CD1c-positive myeloid dendritic cell (primary cell): ENCODE measurements at regions not wholly inside any gene's neighbourhood (a gene's known extent, or its start where the extent isn't known, plus 50 kb on each side); places are given as distances from the start of the nearest gene placed in this dataset.
"Not testable (repeated sequence)": the region's sequence is repeated elsewhere in the genome, so short reads cannot be mapped to it uniquely, and the experiment has no call there.

Experiments used
- DNase-seq: peaks from one replicate; pipeline ENCODE4 v3.0.0-alpha.2; 2016; ENCODE audit errors: extremely low spot score

DNA sequence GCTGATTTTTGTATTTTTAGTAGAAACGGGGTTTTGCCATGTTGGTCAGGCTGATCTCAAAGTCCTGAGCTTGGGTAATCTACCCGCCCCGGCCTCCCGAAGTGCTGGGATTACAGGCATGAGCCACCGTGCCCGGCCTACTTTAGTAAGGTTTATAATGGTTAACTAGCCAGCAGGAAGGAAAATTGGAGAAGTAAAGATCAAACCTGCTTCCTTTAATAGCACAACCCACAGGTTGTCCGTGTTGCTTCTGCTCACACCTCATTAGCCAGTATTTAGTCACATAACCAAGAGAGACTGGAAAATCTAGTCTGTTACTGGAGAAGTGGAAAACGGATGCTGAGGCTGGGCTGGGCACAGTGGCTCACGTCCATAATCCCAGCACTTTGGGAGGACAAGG, 51.9 kb upstream of the TBL1XR1 start:
- DNase-seq, result peak; percentile 12

GRCh38 chr3:177250151-177250550, 52.9 kb upstream of the TBL1XR1 start:
- no peak for DNase-seq

GRCh38 chr3:177251755-177252154, 54.5 kb upstream of the TBL1XR1 start:
- peak; percentile 70 for DNase-seq

GRCh38 chr3:177257006-177257405, 59.7 kb upstream of the TBL1XR1 start:
- DNase-seq, result no peak

DNA sequence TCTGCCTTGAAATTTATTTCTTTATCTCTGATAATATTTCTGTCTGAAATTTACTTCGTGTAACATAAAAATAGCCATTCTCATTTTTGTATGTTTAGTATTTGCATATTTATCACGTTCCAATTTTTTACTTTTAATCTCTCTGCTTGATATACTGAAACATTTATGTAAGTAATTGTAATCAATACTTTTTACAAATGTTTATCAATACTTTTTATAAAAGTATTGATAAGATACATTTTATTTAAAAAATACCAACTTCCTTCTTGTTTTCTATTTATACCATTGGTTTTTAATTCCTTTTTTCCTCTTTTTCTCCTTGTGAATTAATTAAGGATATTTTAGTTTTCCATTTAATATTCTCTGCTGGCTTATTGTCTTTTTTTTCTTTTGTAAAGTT, 60.3 kb upstream of the TBL1XR1 start:
- DNase-seq, result no peak

- no peak for DNase-seq
Measured at GRCh38 chr3:177262396-177262795, 65.1 kb upstream of the TBL1XR1 start.

DNA sequence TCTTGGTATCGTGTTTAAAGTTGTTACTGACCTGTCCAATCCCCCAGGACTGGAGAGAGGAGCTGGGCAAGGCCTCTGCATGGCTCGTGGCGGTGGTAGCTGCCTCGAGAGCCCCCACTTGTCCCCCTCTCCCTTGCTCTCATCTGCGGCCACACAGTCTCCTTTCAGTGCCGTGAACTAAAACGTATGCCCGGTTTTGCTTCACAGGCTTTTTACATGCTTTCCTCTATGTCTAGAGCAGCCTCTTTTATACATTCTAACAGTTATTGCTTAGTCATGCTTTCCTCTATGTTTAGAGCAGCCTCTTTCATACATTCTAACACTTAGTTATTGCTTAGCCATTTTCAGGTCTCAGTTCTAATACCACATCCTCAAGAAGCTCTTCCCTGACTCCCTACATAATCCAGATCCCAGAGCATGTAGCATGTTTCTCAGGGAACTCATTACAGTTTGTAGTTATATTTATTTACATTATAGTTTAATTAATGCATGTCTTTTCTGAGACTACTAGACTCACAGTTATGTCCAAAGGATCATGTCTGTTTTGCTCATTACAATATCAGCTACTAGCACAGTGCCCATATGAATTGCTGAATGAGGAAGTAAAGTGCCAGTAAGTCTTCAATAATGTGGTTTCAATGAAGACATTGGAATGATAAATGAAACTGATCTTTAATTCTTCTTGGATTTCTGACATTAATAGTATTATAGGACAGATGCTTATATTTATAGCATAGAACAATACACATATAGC, 66.5 kb upstream of the TBL1XR1 start:
- DNase-seq, result no peak

- not testable (repeated sequence) for DNase-seq
Measured at GRCh38 chr3:177271811-177272501, 74.7 kb upstream of the TBL1XR1 start.

GRCh38 chr3:177278016-177278415, 80.7 kb upstream of the TBL1XR1 start:
- DNase-seq, result no peak

DNA sequence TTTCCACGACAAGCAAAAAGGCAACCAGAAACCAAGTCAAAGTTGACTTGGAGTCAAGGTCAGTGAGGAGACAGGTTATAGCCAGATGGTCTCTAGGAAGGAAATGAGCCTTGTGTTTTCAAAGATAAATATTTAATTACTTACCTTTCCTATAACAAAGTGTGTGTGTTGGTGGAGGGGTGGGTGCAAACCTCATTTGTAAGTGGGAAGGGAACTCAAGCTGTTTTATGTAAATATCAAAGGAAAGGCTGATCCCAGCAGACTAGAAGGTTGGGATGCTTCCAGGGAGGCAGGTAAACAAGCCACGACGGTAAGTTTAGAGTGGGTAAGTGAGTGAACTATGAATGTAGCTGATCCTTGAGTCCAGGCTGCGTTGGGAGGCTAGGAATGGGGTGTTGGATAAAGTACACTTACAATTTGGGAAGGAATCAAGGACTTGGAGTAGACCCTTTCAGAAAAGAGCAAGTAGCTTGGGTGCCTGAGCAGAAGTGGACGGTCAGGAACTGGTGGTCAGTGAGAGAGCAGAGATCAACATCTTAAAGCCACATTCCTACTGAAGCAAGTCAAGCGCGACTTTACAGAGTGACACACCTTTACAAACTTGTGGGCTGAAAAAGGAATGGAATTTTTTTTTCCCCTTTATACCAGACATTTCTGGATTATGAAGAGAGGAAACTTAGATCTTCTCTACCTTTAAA, 82.0 kb upstream of the TBL1XR1 start:
- DNase-seq, result no peak

GRCh38 chr3:177281292-177282118, 84.2 kb upstream of the TBL1XR1 start:
- DNase-seq, result peak; percentile 35

GRCh38 chr3:177282119-177282655, 84.9 kb upstream of the TBL1XR1 start:
- no peak for DNase-seq

- DNase-seq, result no peak
Measured at GRCh38 chr3:177283983-177284382, 86.7 kb upstream of the TBL1XR1 start.

GRCh38 chr3:177284383-177284881, 87.2 kb upstream of the TBL1XR1 start:
- DNase-seq, result peak; percentile 59

DNA sequence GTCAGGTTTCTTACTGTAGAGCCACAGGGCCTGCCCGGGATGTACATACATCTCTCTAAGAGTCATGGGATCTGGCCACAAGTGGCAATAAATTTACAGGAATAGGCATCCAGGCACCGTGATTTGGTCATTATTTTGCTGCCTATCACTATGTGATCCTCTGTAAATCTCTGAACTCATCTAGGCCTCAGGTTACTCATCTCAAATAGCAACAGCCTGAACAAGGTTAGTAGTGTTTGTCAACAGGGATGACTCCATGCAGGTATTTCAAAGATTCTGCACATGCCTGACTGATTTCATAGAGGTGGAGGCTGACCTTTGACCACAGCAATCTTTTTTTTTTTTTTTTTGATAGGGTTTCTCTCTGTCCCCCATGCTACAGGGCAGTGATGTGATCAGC, 88.8 kb upstream of the TBL1XR1 start:
- DNase-seq, result no peak

DNA sequence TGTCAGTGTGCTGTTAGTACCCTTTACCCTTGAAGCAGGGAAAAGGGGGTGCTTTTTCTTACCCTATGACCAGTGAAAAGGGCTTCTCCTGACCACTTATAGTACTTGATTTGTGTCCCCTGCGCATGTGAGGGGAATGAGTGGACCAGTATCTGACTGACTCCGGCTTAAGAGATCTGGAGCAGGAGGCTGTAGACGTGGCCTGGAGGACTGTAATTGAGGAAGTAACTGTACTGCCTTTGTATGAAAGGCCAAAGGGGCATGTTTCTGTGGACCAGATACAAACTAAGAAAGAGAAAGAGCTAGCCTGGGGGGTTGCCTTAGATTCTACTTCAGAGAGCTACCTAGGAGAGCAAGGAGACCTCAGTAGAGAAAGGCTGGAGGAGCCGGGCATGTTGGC, 89.9 kb upstream of the TBL1XR1 start:
- DNase-seq, result peak; percentile 27

GRCh38 chr3:177290633-177291032, 93.4 kb upstream of the TBL1XR1 start:
- DNase-seq, result no peak

DNA sequence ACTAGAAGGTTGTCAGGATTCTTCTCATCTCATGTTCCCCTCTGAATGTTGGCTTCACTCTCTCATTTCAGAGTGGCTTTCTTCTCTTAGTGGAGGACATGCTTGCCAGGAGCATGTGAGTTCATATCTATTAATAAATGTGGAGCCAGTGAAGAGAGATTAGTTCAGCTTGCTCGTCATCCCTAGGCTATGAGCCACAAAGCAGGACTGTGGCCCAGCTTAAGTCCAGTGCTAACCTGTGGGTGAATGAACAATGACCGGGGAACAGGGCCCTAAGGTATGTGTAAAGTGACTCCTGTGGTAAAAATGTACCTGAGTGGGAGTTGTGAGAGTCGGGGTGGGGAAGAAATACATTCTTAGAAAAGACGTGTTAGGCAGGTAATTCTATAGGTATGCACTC, 96.9 kb upstream of the TBL1XR1 start:
- DNase-seq, result no peak

DNA sequence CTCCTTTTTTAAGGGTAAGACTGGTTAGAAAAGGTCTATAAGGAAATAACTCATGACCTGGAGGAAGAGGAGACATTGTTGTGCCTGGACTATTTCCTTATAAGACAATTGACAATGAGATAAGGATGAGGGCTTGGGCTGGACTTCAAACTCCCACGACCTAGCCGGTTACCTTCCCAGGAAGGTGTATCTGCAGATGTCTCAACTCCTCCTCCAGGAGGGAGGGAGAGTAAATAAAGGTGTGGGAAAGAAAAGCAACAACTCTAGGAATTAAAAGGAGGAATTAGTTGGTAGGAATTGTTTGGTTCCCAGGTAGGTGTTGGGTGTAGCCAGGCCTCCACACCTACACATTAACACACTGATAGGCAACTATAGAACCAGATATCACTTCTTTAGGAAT, 97.8 kb upstream of the TBL1XR1 start:
- DNase-seq, result no peak

GRCh38 chr3:177299250-177299649, 102.0 kb upstream of the TBL1XR1 start:
- DNase-seq, result no peak

DNA sequence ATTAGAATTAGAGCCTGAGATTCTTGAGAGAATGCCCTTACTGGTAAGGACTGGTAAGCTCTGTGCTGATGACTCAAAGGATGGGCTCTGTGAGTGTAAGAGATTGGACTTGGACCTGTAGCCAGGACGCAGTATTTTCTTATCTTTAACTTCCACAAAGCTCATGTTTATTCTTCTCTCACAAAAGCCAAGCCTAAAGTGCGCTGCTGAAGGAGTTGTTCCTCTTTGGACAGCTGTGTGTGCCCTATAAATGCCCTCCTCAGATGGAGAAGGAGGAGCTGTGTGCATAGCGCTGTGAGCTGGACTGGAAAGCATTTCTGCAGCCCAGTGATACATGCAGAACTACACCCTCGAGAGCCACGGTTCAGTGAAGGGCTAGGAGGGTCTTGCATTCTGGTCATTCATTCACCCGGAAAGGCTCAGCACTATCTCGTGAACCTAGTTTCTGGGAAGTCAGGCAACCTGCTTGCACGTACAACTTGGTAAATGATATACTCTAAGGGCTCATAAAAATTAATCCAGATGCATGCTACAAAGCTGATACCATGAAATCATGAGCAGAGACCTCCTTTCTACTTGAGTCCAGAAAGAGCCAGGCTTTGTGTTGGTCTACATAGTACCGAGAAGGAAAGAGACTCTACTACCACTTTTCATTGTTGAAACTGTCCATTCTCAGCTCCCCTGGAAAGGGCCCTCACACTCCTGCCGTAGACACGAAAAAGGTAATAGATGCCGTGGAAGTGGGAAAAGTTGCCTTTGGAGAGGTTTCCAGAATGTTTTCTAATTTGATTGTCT, 103.0 kb upstream of the TBL1XR1 start:
- DNase-seq, result peak; percentile 64
